NT2/D1 (cell line): ENCODE measurements at regions not wholly inside any gene's neighbourhood (a gene's known extent, or its start where the extent isn't known, plus 50 kb on each side); places are given as distances from the start of the nearest gene placed in this dataset.

Source experiments
- SUZ12 ChIP-seq: IDR thresholded peaks from 2 replicates; pipeline ENCODE4 v1.6.1; 2011; ENCODE audit not compliant: insufficient read length, insufficient read depth; ENCODE audit errors: extremely low read depth
- YY1 ChIP-seq: IDR thresholded peaks from 2 replicates; pipeline ENCODE4 v1.6.1; 2011; ENCODE audit not compliant: insufficient read length, insufficient read depth
- ZNF274 ChIP-seq: IDR thresholded peaks from 2 replicates; pipeline ENCODE4 v1.6.1; 2011; ENCODE audit warnings: mild to moderate bottlenecking, low read depth, low read length

- TF ChIP-seq SUZ12, result no peak
- TF ChIP-seq ZNF274, result no peak
- no peak for TF ChIP-seq YY1
Measured at GRCh38 chr10:62479523-62479922, 105.4 kb downstream of the ZNF365 start.
